Endothelial cell (in vitro differentiated cells): ENCODE measurements at regions not wholly inside any gene's neighbourhood (a gene's known extent, or its start where the extent isn't known, plus 50 kb on each side); places are given as distances from the start of the nearest gene placed in this dataset.

ENCODE experiments used
- DNase-seq: peaks from one replicate; pipeline ENCODE4 v3.0.0; 2021; ENCODE audit warnings: low spot score
- H3K27ac Mint-ChIP-seq: one replicate; pipeline ENCODE4 v1.8.0; 2021; ENCODE audit warnings: mixed read lengths, inconsistent platforms; ENCODE audit not compliant: unreplicated experiment
- H3K27me3 Mint-ChIP-seq: one replicate; pipeline ENCODE4 v1.8.0; 2021; ENCODE audit warnings: mild to moderate bottlenecking, moderate library complexity, mixed read lengths, inconsistent platforms; ENCODE audit not compliant: unreplicated experiment
- H3K36me3 Mint-ChIP-seq: one replicate; pipeline ENCODE4 v1.8.0; 2021; ENCODE audit warnings: mild to moderate bottlenecking, low read depth, mixed read lengths, inconsistent platforms; ENCODE audit not compliant: unreplicated experiment
- H3K4me1 Mint-ChIP-seq: one replicate; pipeline ENCODE4 v1.8.0; 2021; ENCODE audit warnings: mild to moderate bottlenecking, mixed read lengths, inconsistent platforms; ENCODE audit not compliant: unreplicated experiment
- H3K4me3 Mint-ChIP-seq: one replicate; pipeline ENCODE4 v1.8.0; 2021; ENCODE audit warnings: mild to moderate bottlenecking, mixed read lengths, inconsistent platforms; ENCODE audit not compliant: unreplicated experiment
- H3K9me3 Mint-ChIP-seq: one replicate; pipeline ENCODE4 v1.8.0; 2021; ENCODE audit warnings: mixed read lengths, inconsistent platforms; ENCODE audit not compliant: unreplicated experiment
- TF ChIP-seq, protein P1 (sequence below): fragments of 200-600 bp; sonication (generic); IDR thresholded peaks from one replicate; pipeline ENCODE4 v1.5.0; 2021; ENCODE audit warnings: antibody characterized with exemption; ENCODE audit not compliant: unreplicated experiment

DNA sequence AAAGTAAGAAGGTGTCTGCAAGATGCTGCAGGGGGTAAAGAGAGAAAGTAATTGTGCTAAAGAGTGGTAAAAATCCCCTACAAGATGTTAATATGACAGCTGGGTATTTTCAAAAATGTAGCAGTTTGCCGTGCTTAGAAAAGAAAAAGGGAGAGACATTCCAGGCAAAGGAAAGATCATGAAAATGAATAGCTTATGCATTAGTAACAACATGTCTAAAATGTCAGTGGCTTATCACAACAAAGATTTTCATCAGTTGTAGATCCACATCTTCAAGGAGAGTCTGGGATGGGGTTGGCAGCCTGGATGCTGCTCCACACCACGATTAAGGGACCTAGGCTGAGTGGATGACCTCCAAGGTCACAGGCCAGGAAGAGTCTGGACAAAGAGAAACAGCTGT, 920.9 kb downstream of the GRID1 start:
- no peaks in the 10 kb centered on the region for H3K36me3 Mint-ChIP-seq
- peaks cover 10% of the 10 kb centered on the region for H3K9me3 Mint-ChIP-seq
- H3K27ac Mint-ChIP-seq: no peak overlapping the region
- TF ChIP-seq, protein P1, sequence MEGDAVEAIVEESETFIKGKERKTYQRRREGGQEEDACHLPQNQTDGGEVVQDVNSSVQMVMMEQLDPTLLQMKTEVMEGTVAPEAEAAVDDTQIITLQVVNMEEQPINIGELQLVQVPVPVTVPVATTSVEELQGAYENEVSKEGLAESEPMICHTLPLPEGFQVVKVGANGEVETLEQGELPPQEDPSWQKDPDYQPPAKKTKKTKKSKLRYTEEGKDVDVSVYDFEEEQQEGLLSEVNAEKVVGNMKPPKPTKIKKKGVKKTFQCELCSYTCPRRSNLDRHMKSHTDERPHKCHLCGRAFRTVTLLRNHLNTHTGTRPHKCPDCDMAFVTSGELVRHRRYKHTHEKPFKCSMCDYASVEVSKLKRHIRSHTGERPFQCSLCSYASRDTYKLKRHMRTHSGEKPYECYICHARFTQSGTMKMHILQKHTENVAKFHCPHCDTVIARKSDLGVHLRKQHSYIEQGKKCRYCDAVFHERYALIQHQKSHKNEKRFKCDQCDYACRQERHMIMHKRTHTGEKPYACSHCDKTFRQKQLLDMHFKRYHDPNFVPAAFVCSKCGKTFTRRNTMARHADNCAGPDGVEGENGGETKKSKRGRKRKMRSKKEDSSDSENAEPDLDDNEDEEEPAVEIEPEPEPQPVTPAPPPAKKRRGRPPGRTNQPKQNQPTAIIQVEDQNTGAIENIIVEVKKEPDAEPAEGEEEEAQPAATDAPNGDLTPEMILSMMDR: no peak
- H3K27me3 Mint-ChIP-seq: peaks cover 2% of the 10 kb centered on the region
- no peaks in the 10 kb centered on the region for H3K4me1 Mint-ChIP-seq
- H3K4me3 Mint-ChIP-seq: no peak overlapping the region
- DNase-seq: no peak

DNA sequence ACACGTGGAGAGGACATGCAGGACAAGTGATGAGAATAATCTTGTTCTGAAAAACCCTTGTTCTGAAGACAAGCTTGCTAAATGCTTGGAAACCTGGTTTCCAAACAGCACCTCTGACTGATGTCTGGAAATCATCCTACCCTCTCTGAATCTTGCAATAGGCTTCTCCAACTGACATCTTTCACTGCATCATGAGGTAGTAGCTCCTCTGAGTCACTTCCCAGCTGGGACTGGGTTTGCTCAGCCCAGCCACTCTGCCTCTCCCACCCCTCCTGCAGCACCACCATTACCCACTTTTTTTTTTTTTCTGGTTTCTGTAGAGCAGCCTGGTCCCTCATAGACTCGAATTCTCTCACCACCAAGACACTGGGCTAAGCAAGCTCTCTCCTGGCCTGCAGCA, 919.8 kb downstream of the GRID1 start:
- Mint-ChIP-seq H3K9me3 (peaks cover 4% of the 10 kb centered on the region), H3K27me3 (peaks cover 2% of the 10 kb centered on the region), H3K27ac (no peak overlapping the region), H3K36me3 (no peaks in the 10 kb centered on the region), H3K4me1 (no peaks in the 10 kb centered on the region), H3K4me3 (no peak overlapping the region)
- TF ChIP-seq, protein P1: no peak
- DNase-seq: no peak

DNA sequence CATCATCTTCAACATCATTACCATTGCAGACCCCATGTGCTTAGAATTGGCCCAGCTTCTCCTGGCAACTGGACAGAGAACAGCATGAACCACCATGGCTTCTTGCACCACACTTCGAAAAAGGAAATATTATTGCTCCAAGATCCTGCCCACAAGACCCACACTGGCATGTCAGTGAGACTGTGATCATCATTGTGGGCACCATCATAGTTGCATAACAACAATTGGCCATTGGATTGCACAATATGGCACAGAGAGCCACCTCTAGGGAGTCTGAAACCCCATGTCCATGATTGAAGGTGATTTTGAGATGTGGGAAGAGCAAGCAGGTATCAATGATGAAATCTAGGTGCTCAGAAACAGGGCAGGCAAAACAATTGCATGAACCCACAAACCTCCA, 918.9 kb downstream of the GRID1 start:
- no peaks in the 10 kb centered on the region for H3K4me1 Mint-ChIP-seq
- TF ChIP-seq, protein P1: no peak
- no peak for DNase-seq
- H3K9me3 Mint-ChIP-seq: peaks cover 4% of the 10 kb centered on the region
- no peak overlapping the region for H3K27ac Mint-ChIP-seq
- H3K27me3 Mint-ChIP-seq: peaks cover 2% of the 10 kb centered on the region
- no peak overlapping the region for H3K4me3 Mint-ChIP-seq
- H3K36me3 Mint-ChIP-seq: no peaks in the 10 kb centered on the region

- peaks cover 4% of the 10 kb centered on the region for H3K9me3 Mint-ChIP-seq
- H3K36me3 Mint-ChIP-seq: no peaks in the 10 kb centered on the region
- H3K27ac Mint-ChIP-seq: no peak overlapping the region
- DNase-seq: no peak
- no peaks in the 10 kb centered on the region for H3K4me1 Mint-ChIP-seq
- H3K27me3 Mint-ChIP-seq: peaks cover 2% of the 10 kb centered on the region
- TF ChIP-seq, protein P1: no peak
- no peak overlapping the region for H3K4me3 Mint-ChIP-seq
Measured at GRCh38 chr10:85448716-85449115, 917.9 kb downstream of the GRID1 start.

GRCh38 chr10:85454386-85454785, 912.2 kb downstream of the GRID1 start:
- Mint-ChIP-seq H3K9me3 (peaks cover 17% of the 10 kb centered on the region), H3K27ac (no peak overlapping the region), H3K27me3 (no peaks in the 10 kb centered on the region), H3K36me3 (no peaks in the 10 kb centered on the region), H3K4me1 (no peaks in the 10 kb centered on the region), H3K4me3 (no peak overlapping the region)
- no peak for DNase-seq
- TF ChIP-seq, protein P1: no peak
